GM12892 (cell line): ENCODE measurements at regions not wholly inside any gene's neighbourhood (a gene's known extent, or its start where the extent isn't known, plus 50 kb on each side); places are given as distances from the start of the nearest gene placed in this dataset.

Experiments used
- POLR2A ChIP-seq: IDR thresholded peaks from 2 replicates; pipeline ENCODE4 v1.6.1; 2011; ENCODE audit warnings: low read depth, low read length, control low read depth
- POLR2AphosphoS5 ChIP-seq: IDR thresholded peaks from 2 replicates; pipeline ENCODE4 v1.6.1; 2011; ENCODE audit warnings: low read depth, low read length, control low read depth

GRCh38 chr2:22499082-22499839, 885.7 kb upstream of the KLHL29 start:
- TF ChIP-seq POLR2A (no peak), POLR2AphosphoS5 (no peak)
